NCI-H2171 treated with DMSO at 0.1 percent for 48 hours (cell line): ENCODE measurements at regions not wholly inside any gene's neighbourhood (a gene's known extent, or its start where the extent isn't known, plus 50 kb on each side); places are given as distances from the start of the nearest gene placed in this dataset.
"Not testable (repeated sequence)": the region's sequence is repeated elsewhere in the genome, so short reads cannot be mapped to it uniquely, and the experiment has no call there.

Source experiments
- DNase-seq: peaks from one replicate; lab custom pipeline; 2025; lab: John Stamatoyannopoulos, UW

DNA sequence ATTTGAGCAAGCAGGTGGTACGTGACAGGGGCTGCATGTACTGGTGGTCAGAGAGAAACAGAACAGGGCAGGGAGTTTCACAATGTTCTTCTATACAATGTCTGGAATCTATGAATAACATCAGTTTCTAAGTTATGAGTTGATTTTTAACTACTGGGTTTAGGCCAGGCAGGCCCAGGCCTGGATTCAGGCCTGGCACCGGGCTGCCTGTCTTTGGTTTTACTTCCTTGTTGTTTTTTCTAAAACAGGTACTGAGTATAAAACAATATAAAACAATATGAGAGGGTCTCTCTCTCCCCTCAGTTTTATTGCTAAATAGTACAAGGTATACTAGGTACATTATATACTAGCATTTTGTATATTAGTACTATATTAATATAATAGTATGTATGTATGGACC is 742.7 kb upstream of the FAT3 start:
- DNase-seq: not testable (repeated sequence)

DNA sequence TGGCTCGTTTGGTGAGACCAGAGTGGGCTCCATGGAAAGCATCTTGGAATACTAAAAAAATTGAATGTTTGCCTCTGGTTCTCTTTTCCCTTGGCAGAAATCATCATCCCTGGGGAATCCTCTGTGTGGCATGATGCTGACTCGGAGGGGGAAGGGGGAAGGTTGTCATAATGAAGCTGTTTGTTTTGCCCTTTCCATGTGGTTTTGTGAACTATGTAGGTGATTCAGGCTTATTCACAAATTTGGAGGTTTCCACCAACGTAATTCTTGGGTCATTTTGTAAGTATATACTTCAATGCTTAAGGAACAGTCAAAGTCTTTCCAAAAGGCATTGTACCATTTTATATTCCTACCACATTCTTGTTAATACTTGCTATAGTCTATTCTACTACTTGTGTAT is 754.0 kb upstream of the FAT3 start:
- DNase-seq: no peak

DNA sequence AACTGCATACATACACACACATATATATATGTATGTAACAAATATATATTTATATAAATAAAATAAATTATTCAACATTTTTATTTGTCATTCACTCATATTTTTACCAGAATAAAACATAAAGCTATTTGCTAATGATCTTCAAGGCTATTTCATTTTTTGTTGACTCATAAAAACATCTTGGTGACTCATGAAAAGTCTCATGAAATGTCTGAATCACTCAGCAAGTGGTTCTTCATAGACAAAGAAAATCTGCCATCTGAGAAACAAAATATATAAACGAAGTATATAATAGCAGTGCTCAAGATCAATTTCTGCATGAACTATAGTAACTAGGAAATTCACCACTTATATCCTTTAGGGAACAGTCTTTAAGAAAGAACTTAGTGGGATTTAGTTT is 764.8 kb upstream of the FAT3 start:
- DNase-seq: no peak

DNA sequence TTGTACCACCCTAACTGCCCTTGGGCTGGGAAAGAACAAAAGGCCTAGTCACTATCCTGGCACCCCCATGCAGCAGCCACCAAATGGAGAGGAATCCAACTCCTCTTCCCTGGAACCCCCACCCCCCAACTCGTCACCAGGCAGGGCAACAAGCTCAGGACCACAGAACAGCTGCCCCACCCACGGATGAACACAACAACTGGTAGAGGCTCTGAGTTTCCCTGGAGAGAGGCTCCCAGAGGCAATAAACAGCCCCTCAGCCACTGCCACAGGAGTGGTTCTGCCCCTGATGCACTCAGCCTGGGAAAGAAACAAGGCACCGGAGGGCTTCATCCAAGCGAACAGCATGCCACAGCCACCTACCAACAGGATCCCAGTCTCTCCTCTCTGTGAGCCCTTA is 778.4 kb upstream of the FAT3 start:
- no peak for DNase-seq

DNA sequence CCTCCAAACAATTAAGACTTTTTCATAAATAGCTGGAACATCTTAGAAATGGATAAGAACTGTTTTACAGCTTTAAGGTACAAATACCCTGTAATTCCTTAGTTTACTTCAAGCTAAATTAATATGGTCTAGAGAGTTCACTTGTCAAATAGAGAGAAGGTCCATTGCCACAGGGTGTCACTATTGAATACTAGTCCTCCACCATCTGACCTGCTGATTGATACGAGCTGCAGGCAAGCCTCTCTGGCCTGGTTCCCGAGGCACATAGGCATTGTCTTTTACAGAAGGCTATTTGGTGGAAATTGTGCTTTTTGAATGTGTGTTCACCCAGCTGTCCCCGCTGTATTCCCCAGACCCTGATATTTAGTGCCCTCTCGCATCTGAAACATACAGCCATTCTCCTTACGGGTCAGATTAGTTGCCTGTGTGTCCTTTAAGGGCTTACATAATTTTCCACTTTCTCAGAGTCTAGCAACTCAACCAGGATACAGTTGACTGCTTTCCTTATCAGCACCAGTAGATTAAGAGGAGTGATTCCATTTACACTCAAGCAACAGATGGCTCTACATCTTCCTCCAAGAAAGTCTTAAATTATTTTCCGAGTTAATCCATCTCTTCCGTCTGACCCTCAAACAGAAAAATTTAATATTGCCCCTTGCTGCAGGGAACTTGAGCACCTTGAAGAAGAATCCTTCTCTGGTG is 788.8 kb upstream of the FAT3 start:
- no peak for DNase-seq

DNA sequence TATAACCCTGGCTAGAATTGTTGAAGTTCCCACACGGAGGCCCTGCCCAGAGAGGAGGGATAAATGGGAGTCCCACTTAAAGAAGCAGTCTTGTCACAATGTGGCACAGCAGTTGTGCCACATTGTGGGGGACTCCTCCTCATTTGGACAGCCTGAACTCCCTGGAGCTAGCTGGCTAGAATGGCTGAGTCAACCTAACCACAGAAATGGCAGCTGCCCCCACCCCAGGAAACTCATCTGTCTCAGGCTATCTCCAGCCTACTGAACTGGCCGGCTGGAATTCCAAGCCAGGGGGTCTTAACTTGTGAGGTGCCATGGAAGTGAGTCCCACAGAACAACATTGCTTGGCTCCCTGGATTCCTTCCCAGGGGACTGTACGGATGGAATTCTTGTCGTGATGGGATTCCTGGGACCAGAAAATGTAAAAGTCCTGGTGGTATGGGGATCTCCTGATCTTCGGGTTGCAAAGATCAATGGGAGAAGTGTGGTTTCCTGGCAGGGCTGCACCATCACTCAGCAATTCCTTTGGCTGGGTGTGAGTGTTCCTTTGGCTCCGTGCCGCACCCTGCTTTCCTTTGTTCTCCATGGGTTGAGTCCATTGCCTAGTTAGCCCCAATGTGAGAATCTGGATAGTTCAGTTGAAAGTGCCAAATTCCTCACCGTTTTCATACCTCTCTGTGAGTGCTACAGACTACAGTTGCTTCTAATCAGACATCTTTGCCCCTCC is 791.2 kb upstream of the FAT3 start:
- no peak for DNase-seq

DNA sequence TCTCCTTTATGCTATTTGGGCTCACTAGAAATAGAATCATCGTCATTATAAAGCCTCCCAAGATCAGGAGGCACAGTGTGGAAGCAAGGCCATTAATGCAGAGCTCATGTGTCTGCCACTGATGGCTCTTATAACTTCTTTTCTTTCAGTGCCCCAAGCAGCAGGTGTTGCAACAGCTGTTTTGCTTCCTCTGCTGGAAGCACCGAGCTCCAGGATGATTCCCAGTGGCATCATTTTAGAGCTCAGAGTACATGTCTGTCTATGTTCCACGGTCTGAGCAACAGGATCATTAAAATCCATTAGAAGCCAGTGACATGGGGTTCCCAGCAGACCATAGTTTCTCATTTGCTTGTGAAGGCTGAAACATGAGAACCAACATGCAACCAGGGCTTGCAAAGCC is 803.0 kb upstream of the FAT3 start:
- DNase-seq: peak; percentile 94

DNA sequence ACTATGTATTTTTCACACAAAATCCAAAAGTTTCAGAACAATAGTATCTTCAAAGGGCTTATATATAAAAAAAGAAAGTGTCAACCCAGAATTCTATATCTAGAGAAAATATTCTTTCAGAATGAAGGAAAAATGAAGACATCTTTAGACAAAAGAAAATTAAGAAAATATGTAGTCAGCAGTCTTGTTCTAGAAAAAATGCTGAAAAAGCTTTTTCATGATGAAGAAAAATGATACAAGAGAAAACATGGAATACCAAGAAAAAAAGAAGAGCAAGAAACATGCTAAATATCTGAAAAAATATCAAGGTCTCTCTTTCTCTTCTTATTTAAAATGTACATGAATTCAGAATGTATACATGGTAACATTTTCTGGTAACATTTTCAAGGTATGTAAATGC is 816.8 kb upstream of the FAT3 start:
- DNase-seq: no peak

DNA sequence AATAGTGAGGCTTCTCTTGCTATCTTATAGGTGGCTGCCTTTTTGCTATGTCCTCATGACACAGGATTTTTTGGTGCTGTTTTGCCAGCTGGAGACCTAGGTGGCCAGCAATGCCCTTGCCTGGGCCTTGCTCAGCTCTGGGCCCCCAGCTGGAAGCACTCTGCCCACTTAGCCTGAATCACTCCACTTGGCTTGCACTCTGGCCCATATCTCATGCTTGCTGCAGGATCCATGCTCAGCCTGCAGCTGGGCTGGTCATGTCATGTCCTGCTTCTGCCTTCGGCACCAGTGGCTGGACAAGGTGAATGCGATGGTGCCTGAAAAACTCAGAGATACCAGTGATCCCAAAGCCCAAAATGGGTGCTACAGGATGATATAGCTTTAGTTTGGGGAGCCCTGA is 818.6 kb upstream of the FAT3 start:
- DNase-seq: no peak

DNA sequence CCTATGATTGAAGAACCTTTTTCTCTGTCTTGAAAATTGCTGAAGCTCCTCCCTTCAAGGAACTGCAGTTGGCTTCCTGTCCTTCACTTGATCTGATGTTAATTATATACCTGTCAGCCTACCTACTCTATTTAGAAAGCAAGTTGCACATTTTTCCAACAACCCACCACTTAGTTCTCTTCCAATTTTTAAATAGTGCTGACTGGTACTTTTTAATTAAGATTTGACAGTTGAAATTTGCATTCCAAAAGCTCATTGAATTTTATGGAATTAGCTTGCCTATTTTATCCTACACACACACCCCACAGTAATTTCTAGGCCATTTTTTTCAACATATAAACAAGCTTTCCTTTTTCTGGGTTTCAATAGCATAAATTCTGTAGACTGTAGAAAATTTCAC is 820.3 kb upstream of the FAT3 start:
- DNase-seq: no peak

DNA sequence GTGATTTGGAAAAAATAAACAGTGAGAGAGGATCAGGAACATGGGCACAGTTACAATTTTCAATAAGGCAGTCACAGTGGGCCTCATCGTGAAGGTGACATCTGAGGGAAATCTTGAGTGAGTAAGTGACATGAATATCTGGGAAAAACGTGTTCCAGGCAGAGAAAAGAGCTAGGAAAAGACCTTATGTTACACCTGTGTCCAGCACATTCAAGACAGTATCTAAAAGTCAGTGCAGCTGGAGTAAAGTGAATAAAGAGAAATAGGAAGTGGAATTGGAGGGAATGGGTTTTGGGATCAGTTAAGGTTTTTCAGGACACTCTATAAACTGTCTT is 827.5 kb upstream of the FAT3 start:
- no peak for DNase-seq

DNA sequence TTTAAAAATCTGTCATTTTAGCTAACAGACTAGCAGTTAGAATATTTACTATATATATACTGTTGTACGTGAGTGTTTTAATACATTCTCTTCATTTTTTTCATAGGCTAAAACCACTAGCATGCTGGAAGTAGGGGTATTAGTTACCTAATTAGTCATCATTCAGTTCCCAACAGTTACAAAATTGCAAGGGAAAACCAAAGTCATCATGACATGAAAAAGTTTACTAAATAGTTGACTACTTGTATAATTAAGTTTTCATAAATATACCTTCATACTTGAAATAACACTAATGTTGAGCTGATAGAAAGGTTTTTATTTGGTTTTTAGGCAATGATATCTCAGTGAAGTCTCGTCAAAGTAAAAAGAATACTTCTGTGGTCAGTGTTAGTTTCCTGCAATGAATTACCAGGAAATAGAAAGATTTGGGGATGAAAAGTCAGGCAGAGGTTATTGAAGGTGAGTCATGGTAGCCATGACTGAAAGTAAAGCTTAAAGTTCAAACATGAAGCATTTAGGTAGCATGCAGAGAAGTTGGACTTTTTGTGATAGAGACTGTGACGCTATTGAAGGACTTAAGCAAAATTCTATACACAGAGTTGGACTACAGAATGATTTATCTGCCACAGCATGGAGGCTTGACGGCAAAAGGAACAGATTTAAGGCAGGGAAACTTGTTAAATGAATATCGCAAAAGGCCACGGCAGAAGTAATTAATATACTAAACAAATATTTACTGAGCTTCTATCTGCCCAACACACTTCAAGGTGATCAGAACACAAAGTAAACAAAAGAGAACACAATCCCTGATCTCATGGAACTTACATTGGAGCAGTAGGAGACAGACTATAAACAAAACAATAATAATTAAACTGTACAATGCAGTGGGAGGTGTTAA is 828.1 kb upstream of the FAT3 start:
- DNase-seq: no peak

DNA sequence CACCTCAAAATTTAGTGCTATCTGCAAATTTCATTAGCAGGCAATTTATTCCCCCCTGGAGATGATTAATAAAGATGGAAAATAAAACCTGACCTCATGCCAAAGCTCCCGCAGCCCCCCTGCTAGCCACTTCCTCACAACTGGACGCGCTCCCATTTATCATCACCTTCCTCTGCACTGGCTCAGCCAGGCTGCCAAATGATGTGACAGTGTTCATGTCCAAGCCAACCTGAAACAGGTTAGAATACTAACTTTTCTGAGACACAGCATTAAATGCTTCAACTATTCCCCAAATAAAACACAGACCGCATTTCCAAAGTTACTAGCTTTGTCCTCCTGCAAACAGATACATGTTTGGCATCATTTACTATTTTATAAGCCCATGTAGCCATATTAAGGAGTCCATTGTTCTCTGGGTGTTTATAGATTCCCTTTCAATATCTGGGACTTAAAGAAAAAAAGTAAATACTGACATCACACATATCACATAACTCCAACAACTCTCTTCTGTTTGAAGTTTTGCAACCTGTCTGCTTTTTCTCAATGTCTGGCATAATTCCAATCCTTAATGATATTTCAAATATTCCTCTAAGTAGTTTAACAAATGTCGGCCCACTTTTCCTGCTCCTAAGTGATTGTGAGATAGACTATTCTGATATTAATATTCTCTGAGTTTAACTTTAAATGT is 829.7 kb upstream of the FAT3 start:
- DNase-seq: no peak

DNA sequence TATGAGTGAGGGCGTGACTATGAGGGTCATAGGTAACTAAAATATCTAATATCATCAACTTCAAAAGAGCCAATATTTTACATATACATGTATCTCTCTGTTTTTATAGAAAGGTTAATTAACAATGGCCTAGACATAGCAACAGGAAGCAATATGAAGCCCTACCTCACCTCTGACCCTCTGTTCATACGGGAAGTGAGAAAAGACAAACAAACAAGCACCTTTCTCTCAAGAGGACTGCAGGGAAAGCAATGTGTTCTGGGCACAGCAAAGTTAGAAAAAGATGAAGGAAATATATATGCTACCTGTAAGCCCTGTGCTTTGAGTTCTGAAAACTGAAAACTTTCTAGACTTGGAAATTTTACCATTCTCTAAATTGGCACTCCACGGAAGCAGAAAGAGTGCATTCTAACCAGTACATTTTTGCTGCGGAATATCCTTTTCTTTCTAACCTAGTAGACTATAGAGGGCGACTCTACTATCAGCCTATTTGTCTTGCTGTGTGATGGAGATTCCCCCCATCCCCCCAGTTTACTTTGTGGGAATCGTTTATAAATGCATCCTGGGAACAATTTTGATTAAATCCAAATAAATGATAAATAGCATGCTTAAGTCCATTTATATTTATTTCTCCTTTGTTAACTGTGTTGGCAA is 830.4 kb upstream of the FAT3 start:
- DNase-seq: no peak

DNA sequence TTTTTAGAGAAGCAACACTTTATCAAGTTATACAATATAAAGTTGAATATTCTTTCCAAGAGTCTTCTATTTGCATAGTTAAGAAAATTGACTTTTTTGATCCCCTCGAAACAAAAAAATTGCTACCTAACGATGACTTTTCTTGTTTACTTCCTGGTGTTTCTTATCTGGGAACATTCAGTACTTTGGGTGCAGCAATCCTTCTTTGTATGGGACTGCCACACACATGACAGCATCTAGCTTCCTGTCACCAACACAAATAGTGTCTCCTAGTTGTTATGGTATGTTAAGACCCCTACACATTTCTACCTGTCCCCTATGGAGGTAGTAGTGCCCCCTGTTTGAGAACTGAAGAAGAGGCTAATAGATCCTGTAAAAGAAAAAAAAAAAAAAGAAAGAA is 841.7 kb upstream of the FAT3 start:
- DNase-seq: no peak

DNA sequence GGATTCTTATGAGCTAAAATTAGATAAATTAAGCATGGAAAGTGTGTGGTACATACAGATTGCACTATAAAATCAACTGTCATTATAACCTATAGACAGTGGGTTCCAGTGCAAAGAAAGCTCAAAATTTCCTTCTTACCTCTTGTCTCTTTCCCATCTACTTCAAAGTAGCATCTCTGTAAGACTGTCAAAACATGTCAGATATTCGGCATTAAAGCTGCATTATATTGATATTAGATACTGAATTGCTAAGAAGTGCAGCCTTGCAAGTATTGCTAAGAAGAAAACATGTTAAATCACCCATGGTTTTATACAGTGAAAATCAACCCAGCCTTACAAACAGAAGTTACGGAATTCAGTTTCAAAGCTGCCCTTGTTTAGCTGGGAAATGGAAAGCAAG is 849.8 kb upstream of the FAT3 start:
- no peak for DNase-seq

DNA sequence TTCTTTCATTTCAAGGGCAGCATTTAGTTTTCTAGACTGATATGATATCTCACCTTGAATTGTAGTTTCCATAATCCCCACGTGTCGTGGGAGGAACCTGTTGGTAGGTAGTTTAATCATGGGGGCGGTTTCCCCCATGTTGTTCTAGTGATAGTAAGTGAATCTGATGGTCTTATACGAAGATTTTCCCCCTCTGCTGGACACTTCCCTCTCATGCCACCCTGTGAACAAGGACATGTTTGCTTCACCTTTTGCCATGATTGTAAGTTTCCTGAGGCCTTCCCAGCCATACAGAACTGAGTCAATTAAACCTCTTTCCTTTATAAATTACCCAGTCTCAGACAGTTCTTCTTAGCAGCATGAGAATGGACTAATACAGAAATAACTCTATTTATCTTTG is 851.1 kb upstream of the FAT3 start:
- no peak for DNase-seq

DNA sequence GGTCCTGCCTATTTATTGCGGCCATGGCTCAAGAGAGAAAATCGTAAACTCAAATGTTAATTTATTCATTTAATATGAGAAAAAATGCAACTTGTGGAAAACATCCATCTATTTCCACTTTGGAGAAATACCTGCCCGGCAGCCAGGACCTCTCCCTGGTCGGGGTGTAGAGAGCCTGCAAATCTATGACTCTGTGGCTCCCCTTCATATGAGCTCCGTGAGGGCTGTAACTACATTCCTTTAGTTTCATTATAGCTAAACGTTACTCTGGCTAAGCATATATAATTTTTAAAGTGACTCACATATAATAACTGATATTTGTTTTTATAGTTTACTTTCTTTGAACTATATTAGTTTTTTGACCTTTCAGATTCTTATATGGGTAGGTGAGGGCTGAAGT is 857.8 kb upstream of the FAT3 start:
- no peak for DNase-seq

DNA sequence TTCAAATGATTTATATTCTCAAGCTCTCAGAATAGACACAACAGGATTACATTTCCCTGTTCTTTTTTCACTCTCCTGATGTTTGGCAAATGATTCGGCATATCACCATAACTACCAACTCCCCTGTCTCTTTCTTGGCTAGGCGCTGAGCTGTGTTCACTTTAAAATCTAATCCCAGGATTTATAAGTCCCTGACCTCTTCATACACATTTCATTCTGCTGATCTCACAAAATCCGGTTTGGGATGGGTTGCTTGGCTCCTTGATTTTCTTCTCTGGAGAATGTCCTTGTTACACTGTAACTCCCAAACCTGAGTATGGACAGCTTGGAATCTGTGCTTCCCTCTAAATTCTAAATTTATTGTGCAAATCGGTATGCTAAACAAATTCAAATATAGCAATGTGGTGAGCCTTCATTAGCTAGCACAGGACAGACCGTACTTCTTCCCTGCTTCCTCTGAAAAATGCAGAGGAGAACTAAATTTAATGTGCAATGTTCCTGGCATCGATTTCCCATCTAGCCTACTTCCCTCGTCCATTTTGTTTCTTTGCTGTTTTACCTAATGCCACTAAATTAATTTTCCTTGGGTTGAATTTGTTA is 858.5 kb upstream of the FAT3 start:
- no peak for DNase-seq

DNA sequence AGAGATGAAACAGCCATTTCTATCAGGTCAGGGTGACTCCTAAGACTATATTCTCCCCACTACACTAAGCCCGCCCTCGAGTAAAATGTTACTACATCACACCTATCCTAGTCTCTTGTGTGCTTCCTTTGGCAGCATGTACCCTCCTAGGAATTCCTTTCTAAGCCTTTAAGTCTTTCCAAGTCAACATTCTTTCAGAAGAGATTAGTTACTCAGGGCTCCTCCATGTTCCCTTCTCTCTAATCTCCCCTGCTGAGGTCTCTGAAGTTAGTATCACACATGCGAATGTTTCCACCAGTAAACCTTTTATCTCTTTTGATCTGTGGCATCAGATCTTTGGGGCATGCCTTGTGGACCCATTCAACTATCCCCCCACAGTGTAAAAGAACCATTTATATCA is 873.7 kb upstream of the FAT3 start:
- no peak for DNase-seq

DNA sequence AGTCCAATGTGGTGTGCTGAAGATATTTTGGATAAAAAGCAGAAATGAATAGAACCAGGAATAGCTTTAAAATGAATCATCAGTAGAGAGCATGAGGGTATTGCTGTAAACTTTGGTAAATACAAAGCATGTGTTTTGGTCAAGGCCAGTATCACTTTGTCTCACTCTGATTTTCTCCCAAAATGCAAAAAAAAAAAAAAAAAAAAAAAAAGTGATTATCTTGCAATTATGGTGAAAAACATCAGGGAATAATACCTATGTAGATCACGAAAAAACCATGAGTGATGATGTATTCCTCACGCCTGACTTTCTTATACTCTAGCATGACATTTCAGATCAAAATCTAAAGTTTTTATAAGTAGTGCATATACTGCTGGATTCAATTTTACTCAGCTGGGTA is 897.9 kb upstream of the FAT3 start:
- no peak for DNase-seq

DNA sequence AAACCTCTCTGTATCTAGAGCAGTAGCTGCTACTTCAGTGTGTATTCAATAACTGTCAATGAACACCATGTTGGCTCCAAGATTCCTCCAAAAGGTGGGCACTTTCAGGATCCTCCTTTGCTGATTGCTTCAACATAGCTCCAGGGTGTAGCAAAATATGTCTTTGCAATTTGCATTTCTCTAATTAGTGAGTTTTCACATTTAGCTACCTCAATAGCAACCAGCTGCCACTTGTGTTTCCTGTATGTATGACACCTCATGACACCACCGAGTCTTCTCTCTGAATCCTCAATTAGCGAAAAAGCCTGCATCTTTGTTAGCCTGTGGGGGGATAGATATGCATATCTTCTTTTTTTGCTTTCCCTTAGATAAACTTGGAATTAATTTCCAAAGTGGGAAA is 898.3 kb upstream of the FAT3 start:
- DNase-seq: no peak
